A549 (cell line): ENCODE measurements at regions not wholly inside any gene's neighbourhood (a gene's known extent, or its start where the extent isn't known, plus 50 kb on each side); places are given as distances from the start of the nearest gene placed in this dataset.

Source experiments
- ATAC-seq, 2 experiments: fragments of 200-7000 bp in 1 of 2; fragments of >200 bp in 1 of 2; cut with Nextera tagmentation in 1 of 2; cut with Tn5 transposase in 1 of 2; 3 replicates each; pipeline versions ENCODE4 v1.8.0 to v1.9.1; 2018 to 2020; ENCODE audit warnings: mild to moderate bottlenecking in 1 of 2, moderate library complexity in 1 of 2
- CTCF ChIA-PET: fragments of 300-600 bp; sonication (Branson Sonifier 250); formaldehyde crosslinking; extraction: SDS; loops from one replicate; lab custom pipeline; 2021; ENCODE audit warnings: antibody characterized with exemption, inconsistent platforms; lab: Yijun Ruan, JAX
- POLR2A ChIA-PET: fragments of 350-600 bp; formaldehyde crosslinking; extraction: SDS; loops from one replicate; lab custom pipeline; 2021; ENCODE audit warnings: antibody characterized with exemption, inconsistent platforms; lab: Yijun Ruan, JAX
- DNase-seq, 2 experiments: peaks; one replicate each; pipeline versions ENCODE4 v3.0.0 to v3.0.0-alpha.2; 2011 to 2016; ENCODE audit warnings: low read depth in 1 of 2, low spot score in 1 of 2
- FAIRE-seq: peaks from 2 replicates; lab custom pipeline; 2011; peaks lifted over from hg19 to GRCh38; lab: Jason Lieb, UNC
- H3K27ac ChIP-seq, 2 experiments: fragments of >200 bp; sonication (Bioruptor Twin); formaldehyde crosslinking; 3 replicates each; pipeline ENCODE4 v1.5.1; 2016 to 2017
- H3K4me1 ChIP-seq: fragments of >200 bp; sonication (Bioruptor Twin); formaldehyde crosslinking; 3 replicates; pipeline ENCODE4 v1.6.1; 2016
- H3K4me2 ChIP-seq: fragments of >200 bp; sonication (Bioruptor Twin); formaldehyde crosslinking; 3 replicates; pipeline ENCODE4 v1.6.1; 2016
- H3K4me3 ChIP-seq: fragments of >200 bp; sonication (Bioruptor Twin); formaldehyde crosslinking; 3 replicates; pipeline ENCODE4 v1.5.1; 2016
- H3K9me3 ChIP-seq: fragments of >200 bp; sonication (Bioruptor Twin); formaldehyde crosslinking; 3 replicates; pipeline ENCODE4 v1.6.1; 2016
- E2F6 ChIP-seq: IDR thresholded peaks from 2 replicates; pipeline ENCODE4 v1.6.1; 2012; ENCODE audit warnings: low read depth, borderline replicate concordance
- FOSL2 ChIP-seq, 2 experiments: fragments of 450-650 bp in 1 of 2; fragments of >200 bp in 1 of 2; sonication (Bioruptor Twin) in 1 of 2; formaldehyde crosslinking; IDR thresholded peaks; 2 replicates each; pipeline versions ENCODE4 v1.5.0 to v1.6.1; 2016 to 2020; ENCODE audit warnings: mild to moderate bottlenecking in 1 of 2, moderate library complexity in 1 of 2
- HDAC2 ChIP-seq: fragments of 200-600 bp; sonication (generic); IDR thresholded peaks from 2 replicates; pipeline ENCODE4 v1.6.1; 2016
- HOXA7 ChIP-seq: fragments of 250-450 bp; sonication (Bioruptor Pico); IDR thresholded peaks from 2 replicates; pipeline ENCODE4 v1.5.0; 2020; ENCODE audit warnings: mild to moderate bottlenecking, moderate library complexity
- HOXB5 ChIP-seq: fragments of 250-450 bp; sonication (Bioruptor Pico); IDR thresholded peaks from 2 replicates; pipeline ENCODE4 v1.5.0; 2020; ENCODE audit warnings: mild to moderate bottlenecking, moderate library complexity
- MAZ ChIP-seq: fragments of 150-350 bp; IDR thresholded peaks from 2 replicates; pipeline ENCODE4 v1.6.1; 2014; ENCODE audit warnings: antibody characterized with exemption, low read depth, low read length, borderline replicate concordance
- MYC ChIP-seq: IDR thresholded peaks from 2 replicates; pipeline ENCODE4 v1.6.1; 2012; ENCODE audit warnings: mild to moderate bottlenecking, inconsistent platforms, low read length, improper control_type of control experiment, borderline replicate concordance
- NR3C1 ChIP-seq: fragments of >200 bp; sonication (Bioruptor Twin); formaldehyde crosslinking; IDR thresholded peaks from 3 replicates; pipeline ENCODE4 v1.6.1; 2017
- PHF8 ChIP-seq: fragments of 200-600 bp; sonication (generic); IDR thresholded peaks from 2 replicates; pipeline ENCODE4 v1.6.1; 2016; ENCODE audit warnings: low read depth, mild to moderate bottlenecking, antibody characterized with exemption, moderate library complexity, borderline replicate concordance
- POLR2A ChIP-seq: IDR thresholded peaks from 2 replicates; pipeline ENCODE4 v1.6.1; 2012; ENCODE audit warnings: mild to moderate bottlenecking, low read length
- POLR2AphosphoS2 ChIP-seq: conservative IDR thresholded peaks from 2 replicates; pipeline ENCODE4 v1.6.1; 2012; ENCODE audit warnings: low read length, improper control_type of control experiment, inconsistent platforms
- TFCP2L1 ChIP-seq: fragments of 250-450 bp; sonication (Bioruptor Pico); IDR thresholded peaks from 2 replicates; pipeline ENCODE4 v1.5.0; 2021; ENCODE audit warnings: mild to moderate bottlenecking
- WGBS: methylation state at CpG from one replicate; pipeline ENCODE4 v1.1.6; 2017; ENCODE audit errors: missing lambda C conversion rate; 5-methylcytosine and 5-hydroxymethylcytosine counted together
- TF ChIP-seq, protein P1 (sequence below): fragments of 200-600 bp; sonication (generic); IDR thresholded peaks from 2 replicates; pipeline ENCODE4 v1.6.1; 2016; ENCODE audit warnings: antibody characterized with exemption, mild to moderate bottlenecking, moderate library complexity
- TF ChIP-seq, protein P2 (sequence below): fragments of 150-350 bp; IDR thresholded peaks from 2 replicates; pipeline ENCODE4 v1.6.1; 2014; ENCODE audit warnings: low read depth, mild to moderate bottlenecking, low read length
- TF ChIP-seq, protein P3 (sequence below): fragments of 250-450 bp; sonication (Bioruptor Pico); IDR thresholded peaks from 2 replicates; pipeline ENCODE4 v1.5.0; 2021; ENCODE audit warnings: mild to moderate bottlenecking, moderate library complexity, borderline replicate concordance

- peak; percentile 55 to 63; a peak in 5 of 6 replicates for ATAC-seq
- FAIRE-seq = no peak
- Histone ChIP-seq H3K4me1 (peaks cover 39% of the 10 kb centered on the region), H3K9me3 (no peaks in the 10 kb centered on the region), H3K4me2 (peak overlapping the region; percentile 86), H3K4me3 (no peak overlapping the region; the same call in 2 of the 3 replicates), H3K27ac (peak overlapping the region; percentile 89 to 90)
- ChIA-PET POLR2A (no interaction called here), CTCF (no interaction called here)
- DNase-seq = peak in 1 of 2 experiments; percentile 60
- 15% methylated on average over 2 of the region's 2 CpGs for whole genome bisulfite sequencing
- TF ChIP-seq POLR2A = no peak
- TF ChIP-seq HOXA7 (CRISPR knock-in tag) = no peak
- TF ChIP-seq TFCP2L1 (CRISPR knock-in tag) = no peak
- TF ChIP-seq FOSL2 (IDR thresholded peaks at IDR 0.05) = no peak
- peak; percentile 56 for TF ChIP-seq FOSL2 (CRISPR knock-in tag; IDR thresholded peaks at IDR 0.05)
These were observed 266.7 kb downstream of the METTL4 start for GRCh38 chr18:2304378-2305175.

DNA sequence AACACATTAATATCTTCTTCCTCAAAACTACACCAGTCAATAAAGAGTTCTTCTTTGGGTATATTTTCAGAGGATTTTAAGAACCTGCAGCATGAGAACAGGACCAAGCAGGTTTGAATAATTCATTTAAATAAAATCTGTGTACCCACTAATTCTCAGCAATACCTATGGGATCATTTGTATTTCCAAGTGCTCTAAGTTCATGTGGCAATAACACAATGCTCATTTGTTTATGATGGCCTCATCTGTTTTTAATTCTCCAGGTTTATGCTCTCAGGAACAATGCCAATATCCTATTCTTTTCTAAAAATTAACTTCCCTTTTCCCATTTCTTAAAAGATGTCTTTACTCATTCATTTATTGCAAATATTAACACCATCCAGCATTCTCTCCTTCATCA, 264.7 kb downstream of the METTL4 start:
- POLR2A ChIA-PET = no interaction called here
- TF ChIP-seq, protein P1, sequence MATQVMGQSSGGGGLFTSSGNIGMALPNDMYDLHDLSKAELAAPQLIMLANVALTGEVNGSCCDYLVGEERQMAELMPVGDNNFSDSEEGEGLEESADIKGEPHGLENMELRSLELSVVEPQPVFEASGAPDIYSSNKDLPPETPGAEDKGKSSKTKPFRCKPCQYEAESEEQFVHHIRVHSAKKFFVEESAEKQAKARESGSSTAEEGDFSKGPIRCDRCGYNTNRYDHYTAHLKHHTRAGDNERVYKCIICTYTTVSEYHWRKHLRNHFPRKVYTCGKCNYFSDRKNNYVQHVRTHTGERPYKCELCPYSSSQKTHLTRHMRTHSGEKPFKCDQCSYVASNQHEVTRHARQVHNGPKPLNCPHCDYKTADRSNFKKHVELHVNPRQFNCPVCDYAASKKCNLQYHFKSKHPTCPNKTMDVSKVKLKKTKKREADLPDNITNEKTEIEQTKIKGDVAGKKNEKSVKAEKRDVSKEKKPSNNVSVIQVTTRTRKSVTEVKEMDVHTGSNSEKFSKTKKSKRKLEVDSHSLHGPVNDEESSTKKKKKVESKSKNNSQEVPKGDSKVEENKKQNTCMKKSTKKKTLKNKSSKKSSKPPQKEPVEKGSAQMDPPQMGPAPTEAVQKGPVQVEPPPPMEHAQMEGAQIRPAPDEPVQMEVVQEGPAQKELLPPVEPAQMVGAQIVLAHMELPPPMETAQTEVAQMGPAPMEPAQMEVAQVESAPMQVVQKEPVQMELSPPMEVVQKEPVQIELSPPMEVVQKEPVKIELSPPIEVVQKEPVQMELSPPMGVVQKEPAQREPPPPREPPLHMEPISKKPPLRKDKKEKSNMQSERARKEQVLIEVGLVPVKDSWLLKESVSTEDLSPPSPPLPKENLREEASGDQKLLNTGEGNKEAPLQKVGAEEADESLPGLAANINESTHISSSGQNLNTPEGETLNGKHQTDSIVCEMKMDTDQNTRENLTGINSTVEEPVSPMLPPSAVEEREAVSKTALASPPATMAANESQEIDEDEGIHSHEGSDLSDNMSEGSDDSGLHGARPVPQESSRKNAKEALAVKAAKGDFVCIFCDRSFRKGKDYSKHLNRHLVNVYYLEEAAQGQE = no peak
- TF ChIP-seq POLR2AphosphoS2 (no peak), MYC (no peak), NR3C1 (no peak), MAZ (no peak), POLR2A (no peak), E2F6 (no peak), PHF8 (no peak), HOXB5 (CRISPR knock-in tag) (no peak), HDAC2 (no peak)
- TF ChIP-seq, protein P2, sequence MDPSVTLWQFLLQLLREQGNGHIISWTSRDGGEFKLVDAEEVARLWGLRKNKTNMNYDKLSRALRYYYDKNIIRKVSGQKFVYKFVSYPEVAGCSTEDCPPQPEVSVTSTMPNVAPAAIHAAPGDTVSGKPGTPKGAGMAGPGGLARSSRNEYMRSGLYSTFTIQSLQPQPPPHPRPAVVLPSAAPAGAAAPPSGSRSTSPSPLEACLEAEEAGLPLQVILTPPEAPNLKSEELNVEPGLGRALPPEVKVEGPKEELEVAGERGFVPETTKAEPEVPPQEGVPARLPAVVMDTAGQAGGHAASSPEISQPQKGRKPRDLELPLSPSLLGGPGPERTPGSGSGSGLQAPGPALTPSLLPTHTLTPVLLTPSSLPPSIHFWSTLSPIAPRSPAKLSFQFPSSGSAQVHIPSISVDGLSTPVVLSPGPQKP = no peak
- TF ChIP-seq, protein P3, sequence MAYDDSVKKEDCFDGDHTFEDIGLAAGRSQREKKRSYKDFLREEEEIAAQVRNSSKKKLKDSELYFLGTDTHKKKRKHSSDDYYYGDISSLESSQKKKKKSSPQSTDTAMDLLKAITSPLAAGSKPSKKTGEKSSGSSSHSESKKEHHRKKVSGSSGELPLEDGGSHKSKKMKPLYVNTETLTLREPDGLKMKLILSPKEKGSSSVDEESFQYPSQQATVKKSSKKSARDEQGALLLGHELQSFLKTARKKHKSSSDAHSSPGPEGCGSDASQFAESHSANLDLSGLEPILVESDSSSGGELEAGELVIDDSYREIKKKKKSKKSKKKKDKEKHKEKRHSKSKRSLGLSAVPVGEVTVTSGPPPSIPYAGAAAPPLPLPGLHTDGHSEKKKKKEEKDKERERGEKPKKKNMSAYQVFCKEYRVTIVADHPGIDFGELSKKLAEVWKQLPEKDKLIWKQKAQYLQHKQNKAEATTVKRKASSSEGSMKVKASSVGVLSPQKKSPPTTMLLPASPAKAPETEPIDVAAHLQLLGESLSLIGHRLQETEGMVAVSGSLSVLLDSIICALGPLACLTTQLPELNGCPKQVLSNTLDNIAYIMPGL (CRISPR knock-in tag) = no peak
- Histone ChIP-seq H3K4me1 (peaks cover 36% of the 10 kb centered on the region), H3K9me3 (no peaks in the 10 kb centered on the region), H3K4me3 (no peak overlapping the region), H3K4me2 (no peak overlapping the region), H3K27ac (no peak overlapping the region)
- ATAC-seq (no peak), FAIRE-seq (no peak), DNase-seq (no peak)
- CTCF ChIA-PET = no interaction called here
